HG03139 (cell line): ENCODE measurements at regions not wholly inside any gene's neighbourhood (a gene's known extent, or its start where the extent isn't known, plus 50 kb on each side); places are given as distances from the start of the nearest gene placed in this dataset.
"Not testable (repeated sequence)": the region's sequence is repeated elsewhere in the genome, so short reads cannot be mapped to it uniquely, and the experiment has no call there.

Experiments used
- ATAC-seq: cut with Tn5 transposase; IDR thresholded peaks from one replicate; pipeline ENCODE4 v1.9.1; 2021; ENCODE audit not compliant: unreplicated experiment

DNA sequence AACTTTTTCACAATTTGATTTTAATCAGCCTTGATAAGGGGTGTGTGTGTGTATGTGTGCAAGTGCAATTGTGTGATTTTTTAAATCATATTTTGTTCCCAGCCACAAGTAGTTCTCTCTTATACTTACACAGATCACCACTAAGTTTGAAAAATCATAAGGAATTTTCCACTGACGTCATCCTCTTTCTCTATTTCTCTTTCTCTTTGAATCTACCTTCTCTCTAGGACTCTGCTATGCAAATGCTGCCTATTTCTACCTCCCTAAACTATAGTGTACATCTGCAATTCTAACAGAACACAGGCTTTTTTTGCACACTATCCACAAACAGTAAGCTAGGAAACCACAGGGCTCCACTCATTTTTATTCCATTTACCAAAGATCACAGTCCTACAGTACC is 254.6 kb upstream of the CYLC2 start:
- no peak for ATAC-seq

DNA sequence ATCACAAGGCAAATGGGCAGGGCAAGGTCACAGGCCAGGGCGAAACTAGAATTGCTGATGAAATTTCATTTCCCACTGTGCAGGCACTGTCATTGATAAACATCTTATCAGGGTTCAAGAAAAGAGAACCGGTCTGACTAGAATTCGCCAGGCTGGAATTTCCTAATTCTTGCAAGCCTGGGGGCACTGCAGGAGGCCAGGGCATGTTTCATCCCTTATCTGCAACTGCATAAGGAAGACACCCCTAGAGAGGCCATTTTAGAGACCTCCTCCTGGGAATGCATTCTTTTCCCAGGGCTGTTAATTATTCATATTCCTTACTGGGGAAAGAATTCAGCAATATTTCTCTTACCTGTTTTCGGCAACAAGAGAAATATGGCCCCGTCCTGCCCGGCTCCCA is 266.2 kb upstream of the CYLC2 start:
- no peak for ATAC-seq

DNA sequence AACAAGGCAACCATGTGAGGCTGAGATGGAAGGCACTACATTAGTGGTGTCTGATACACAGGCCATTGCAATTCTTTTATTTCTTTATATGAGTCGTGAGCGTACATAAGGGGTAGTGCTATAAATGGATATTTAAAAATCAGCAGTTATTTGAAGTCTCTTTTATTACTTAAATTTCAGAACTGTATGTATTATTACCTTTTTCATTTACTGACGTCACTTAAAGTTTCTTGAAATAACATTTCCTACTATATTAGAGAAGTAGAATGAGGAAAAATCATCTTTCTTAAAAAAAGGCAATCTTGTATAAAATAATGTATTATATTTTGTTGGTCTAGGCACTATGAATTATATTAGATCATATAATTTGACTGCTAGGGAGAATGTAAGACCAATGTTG is 280.9 kb upstream of the CYLC2 start:
- no peak for ATAC-seq

DNA sequence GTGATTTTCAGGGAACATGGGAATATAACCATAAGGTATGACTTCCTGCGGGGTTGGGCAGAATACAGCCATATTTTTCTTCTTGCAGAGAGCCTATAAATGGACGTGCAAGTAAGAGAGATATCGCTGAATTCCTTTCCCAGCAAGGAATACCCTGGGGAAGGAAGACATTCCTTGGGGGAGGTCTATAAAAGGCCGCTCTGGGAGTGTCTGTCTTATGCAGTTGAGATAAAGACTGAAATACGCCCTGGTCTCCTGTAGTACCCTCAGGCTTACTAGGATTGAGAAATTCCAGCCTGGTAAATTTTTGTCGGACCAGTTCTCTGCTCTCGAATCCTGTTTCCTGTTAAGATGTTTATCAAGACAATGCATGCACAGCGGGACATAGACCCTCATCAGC is 282.2 kb upstream of the CYLC2 start:
- not testable (repeated sequence) for ATAC-seq

DNA sequence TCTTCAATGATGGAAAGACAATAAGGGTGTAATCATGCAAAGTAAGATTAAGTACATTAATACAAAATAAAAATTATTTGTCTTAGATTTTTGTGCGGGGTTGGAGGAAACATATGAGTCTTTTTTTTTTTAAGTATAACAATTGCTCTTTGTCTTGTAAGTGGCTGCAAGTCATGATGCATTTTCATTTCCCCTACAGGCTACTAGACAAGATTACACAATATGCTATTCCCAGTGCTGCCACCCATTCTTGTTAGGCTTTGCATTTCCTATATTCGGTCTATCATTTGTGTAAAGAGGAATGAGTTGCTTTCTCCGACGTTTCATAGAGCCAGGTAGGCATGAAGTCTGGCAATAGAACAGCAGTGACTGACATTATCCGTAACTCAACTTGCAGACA is 294.2 kb upstream of the CYLC2 start:
- ATAC-seq: no peak

DNA sequence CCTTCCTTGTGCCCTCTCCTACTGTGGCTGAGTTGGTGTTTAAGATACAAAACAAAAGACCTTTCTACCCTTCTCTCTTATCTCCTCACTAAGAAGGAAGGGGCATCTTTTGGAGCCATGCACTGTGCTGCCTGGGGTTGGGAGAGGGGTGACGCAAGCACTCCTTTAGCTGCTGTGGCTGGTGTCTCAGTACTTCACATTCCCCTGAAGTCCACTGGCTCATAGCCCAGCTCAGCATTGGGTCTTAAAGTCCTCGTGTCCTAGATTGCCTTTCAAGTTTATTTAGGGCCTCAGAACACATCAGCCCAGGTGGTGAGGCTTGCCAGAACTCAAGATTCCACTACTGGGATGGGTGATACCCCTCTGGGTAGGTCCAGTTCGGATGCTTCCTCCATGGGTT is 325.9 kb upstream of the CYLC2 start:
- no peak for ATAC-seq

DNA sequence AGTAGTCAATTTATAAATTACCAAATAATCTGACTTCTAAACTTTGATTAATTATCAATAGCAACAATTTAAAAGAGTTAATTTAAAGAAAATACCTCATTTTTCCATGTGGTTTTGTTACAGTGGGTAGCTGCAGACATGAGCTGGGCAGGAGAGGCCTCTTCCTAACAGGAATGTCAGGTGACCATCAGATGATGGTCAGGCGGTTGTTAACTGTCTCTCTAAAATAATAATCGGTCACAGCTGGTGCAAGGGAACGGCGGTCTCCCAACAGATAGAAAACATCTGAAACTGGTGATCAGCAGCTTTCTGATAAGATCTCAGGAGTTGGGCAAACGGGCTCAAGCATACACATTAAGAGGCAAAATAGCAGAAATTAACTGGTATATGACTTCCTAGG is 342.7 kb upstream of the CYLC2 start:
- ATAC-seq: no peak

DNA sequence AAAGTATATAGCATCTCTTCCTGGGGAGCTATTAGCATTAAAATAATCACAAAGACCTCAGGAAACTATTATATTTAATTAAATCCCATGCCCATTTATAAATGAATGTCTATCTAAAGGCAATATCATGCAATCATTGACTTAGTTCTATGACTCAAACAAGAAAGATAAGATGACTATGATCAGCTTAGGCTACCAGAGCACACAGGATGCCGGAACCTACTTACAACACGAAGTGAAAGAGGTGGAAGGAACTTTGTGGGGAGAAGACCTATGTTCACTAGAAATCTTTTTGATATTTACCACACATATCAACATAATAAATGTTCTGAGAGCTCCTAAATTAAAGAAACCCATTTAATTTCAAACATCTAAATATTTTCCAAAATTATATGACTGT is 344.2 kb upstream of the CYLC2 start:
- ATAC-seq: no peak

DNA sequence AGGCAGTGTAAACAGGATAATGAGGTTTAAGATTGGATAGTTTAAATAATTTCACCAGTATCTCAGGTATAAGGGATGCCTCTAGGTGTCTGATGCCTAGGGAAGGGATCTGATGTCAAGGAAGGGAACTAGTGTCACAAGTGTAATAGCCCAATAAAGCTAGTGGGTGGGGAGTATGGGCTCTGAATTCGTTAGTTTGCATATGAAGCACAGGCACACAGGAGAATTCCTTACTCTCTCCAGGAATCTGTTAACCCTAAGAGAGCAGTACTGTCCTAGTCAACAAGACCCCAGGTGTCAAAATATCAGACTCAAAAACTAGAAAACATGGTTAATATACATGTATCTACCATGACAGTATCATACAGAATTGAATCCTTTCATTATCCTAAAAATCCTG is 352.5 kb upstream of the CYLC2 start:
- no peak for ATAC-seq

DNA sequence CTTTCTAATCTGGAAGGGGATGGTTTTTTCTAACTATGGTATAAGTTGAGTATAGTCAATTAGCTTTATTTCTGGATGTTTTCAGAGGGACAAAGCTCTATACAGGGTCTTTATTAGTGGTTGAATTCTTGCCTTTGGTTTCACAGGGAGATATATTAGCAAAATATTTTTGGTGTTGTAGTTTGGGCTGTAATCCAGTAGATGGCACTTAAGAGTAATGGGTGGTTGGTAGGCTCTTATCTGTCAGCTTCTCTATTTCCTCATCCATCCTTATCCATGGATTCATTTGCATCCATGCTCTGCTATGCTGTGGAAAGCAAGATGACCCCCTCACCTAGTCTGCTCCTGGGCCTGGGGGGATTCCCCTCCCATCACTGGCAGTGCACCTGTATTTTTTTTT is 363.6 kb upstream of the CYLC2 start:
- no peak for ATAC-seq

DNA sequence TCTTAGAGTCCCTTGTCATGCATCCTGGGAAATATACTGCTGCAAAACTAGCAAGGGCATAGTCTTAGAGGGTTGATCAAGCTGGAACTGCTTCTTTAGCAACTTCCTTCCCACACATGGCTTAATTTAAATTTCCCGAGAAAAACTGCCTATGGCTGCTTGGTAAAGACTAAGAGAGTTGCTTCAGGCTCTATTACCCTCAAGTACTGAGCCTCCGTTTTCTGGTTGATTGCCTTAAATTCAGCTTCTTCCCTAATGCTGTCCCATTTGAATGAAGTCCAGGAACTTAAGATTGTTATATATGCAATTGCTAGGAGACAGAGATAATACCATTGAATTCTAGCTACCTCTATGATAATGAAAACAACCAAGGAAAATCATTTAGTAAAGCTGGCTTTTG is 385.7 kb upstream of the CYLC2 start:
- no peak for ATAC-seq

DNA sequence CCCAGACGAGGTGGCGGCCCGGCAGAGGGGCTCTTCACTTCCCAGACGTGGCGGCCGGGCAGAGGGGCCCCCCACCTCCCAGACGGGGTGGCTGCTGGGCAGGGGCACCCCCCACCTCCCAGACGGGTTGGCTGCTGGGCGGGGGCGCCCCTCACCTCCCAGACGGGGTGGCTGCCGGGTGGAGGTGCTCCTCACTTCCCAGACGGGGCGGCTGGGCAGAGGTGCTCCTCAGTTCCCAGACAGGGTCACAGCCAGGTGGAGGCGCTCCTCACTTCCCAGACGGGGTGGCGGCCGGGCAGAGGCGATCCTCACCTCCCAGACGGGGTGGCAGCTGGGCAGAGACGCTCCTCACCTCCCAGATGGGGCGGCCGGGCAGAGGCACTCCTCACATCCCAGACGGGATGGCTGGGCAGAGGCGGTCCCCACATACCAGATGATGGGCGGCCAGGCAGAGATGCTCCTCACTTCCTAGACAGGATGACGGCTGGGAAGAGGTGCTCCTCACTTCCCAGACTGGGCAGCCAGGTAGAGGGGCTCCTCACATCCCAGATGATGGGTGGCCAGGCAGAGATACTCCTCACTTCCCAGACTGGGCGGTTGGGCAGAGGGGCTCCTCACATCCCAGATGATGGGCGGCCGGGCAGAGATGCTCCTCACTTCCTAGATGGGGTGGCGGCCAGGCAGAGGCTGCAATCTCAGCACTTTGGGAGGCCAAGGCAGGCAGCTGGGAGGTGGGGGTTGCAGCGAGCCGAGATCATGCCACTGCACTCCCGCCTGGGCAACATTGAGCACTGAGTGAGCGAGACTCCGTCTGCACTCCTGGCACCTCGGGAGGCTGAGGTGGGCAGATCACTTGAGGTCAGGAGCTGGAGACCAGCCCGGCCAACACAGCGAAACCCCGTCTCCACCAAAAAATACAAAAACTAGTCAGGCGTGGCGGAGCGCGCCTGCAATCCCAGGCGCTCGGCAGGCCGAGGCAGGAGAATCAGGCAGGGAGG is 391.6 kb upstream of the CYLC2 start:
- not testable (repeated sequence) for ATAC-seq

DNA sequence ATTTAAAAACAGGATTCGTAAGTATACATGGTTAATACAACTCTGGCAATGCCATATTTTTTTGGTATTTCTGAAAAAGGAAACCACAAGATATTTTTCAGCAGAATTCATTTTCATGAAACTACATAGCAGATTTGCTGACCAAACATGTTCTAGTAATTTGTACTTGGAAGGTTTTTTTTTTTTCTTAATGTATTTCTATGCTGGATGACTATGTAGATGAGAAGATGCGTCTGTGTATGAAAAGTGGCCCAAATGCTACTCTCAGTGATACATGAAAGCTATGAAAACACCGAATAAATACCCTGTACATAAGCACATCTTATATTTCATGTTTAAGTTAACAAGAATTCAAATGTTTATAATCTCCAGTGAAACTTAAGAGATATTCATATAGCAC is 400.9 kb upstream of the CYLC2 start:
- no peak for ATAC-seq

DNA sequence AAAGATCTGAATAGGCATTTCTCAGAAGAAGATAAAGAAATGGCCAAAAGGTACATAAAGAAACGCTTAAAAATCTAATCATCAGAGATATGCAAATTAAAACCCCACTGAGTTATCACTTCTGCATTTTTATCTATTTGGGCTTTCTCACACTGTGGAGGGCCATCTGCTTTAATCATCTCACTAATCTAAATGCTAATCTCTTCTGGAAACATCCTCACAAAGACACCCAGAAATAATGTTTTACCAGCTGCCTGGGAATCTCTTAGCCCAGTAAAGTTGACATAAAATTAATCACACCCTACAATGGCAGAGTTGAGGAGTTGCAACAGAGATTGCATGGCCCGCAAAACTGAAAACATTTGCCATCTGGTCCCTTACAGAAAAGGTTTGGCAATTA is 407.9 kb upstream of the CYLC2 start:
- no peak for ATAC-seq

DNA sequence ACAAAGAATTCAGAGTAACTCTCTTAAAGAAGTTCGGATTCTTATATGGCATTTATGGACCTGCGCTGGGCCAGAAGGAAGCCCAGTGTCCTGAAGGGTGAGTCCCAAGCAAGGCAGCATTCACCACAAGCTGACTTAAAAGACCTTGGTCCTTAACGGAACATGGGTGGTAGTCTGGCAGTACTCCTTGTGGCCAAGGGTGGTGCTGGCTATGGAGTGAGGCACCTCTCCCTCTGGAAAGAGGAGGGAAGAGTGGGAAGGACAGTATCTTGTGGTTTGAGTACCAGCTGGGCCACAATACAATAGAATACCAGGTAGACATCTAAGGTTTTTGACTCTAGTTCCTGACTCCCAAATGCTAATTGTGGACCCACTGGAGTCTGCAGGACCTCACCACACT is 425.7 kb upstream of the CYLC2 start:
- ATAC-seq: no peak

DNA sequence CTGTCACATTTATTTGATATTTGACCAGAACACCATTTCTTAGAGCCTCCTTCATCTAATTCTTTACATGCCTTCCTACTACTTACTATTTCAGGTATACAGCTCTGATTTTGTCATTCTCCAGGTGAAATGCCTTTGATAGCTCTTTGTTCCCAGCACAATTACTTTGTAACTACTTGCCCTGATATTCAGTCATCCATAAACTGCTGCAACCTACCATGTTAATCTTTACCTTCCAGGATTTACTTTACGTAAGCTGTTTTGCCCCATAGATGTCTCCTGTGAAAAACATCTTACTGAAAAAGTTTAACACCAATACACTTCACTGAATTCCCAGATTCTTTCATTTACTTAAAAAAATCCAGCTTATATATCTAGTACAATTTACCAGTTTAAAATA is 443.8 kb upstream of the CYLC2 start:
- no peak for ATAC-seq

DNA sequence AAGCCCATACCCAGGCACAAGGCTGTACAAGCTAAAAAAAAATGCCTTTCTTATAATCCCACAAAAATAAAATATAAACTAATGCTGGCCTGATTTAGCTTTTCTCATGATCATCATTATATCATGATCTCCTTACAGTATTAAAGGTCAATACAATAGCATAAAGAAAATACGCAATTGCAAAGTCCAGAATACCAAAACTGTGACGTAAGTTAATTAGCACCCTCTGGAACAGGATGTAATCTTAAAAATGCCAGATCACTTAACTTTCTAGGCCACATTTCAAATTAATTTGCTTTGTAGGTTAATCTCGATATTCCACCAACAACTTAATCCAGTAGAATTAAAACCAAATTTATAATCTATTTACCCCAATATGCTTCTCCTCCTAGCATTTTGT is 444.2 kb upstream of the CYLC2 start:
- no peak for ATAC-seq

DNA sequence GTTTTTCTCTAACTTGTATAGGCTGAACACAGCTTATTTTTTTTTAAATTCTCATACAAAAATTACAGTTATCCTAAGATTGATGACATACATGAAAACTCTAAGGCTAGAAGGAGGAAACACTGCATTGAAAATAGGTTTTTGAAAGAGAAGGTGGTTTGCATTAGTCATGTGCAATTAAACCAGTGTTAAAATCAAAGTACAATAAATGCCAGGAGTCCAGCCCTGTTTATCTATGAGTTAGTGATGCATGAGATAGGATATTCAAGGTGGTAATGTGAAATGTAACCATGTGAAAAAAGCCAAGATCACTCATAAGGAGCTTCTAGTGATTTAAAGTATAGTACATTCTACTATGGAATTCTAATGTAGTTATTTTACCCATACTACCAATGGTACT is 444.9 kb upstream of the CYLC2 start:
- no peak for ATAC-seq

DNA sequence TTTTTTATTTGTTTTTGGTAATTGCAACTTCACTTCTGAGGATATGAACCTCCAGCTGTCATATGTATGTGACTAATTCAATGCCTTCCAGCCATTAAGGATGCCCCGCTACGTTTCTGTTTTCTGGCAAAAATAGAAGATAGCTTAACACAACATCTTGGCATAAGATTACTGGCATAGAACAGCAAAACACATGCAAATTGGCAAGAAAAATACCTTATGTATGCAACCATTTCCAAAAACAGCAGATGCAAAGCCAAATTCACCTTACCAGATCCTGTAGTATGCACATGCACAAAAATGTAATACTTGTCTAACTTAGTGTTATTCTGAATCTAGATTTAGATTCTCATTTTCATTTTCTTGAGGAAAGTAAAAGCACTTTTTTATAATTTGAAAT is 461.1 kb upstream of the CYLC2 start:
- ATAC-seq: no peak

DNA sequence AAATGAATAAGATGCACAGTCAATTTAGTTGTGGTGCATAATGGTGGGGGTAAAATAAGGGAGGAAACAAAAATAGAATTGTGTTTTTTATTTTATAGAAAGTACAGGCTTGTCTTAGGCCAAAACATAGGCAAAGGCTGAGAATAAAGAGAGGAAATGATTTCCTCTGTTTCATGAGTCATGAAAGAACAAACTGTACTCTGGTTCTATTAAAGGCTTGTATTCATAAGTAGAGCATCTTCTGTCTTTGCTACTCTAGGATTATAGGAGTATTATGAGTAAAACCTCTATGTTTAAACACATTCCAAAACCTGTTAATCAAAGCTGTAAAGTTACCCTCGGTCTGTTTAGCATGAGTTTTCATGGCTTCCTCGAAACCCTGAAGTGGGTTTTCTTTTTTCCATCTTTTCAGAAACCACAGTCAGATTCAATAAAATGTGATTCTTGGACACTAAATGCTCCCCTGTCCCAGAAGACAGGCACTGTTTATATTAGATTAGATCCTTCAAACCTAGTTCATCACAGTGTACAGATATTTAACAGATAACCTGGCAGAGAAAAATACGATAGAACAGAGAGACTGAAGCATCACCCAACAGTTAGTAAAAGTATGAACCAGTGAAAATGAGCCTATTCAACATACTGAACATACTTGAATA is 473.9 kb upstream of the CYLC2 start:
- no peak for ATAC-seq

DNA sequence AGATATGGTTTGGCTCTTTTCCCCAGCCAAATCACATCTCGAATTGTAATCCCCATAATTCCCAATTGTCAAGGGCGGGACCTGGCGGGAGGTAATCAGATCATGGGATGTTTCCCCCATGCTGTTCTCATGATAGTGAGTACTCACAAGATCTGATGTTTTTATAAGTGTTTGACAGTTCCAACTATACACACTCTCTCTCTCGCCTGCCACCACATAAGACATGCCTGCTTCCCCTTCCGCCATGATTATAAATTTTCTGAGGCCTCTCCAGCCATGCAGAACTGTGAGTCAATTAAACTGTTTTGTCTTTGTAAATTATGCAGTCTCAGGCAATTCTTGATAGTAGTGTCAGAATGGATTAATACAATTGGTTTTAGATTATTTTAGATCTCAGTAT is 475.7 kb upstream of the CYLC2 start:
- no peak for ATAC-seq

DNA sequence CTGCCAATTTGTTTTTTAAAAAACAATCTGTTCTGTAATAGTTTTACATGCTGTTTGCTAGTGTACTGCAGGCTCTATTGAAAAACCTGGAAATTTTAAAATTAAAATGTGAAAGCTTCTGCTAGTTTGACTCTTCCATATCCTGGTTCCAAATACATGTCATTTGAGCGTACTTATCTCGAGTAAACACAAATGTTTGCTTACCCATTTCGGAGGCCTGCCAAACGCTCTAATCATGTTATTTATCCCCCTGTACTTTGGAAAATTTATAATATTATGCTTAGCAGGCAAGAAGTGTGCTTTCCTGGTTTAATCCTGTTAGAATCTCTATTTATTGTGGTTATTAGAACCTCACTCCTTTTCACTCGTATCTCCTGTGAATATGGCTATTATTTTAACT is 476.8 kb upstream of the CYLC2 start:
- no peak for ATAC-seq

DNA sequence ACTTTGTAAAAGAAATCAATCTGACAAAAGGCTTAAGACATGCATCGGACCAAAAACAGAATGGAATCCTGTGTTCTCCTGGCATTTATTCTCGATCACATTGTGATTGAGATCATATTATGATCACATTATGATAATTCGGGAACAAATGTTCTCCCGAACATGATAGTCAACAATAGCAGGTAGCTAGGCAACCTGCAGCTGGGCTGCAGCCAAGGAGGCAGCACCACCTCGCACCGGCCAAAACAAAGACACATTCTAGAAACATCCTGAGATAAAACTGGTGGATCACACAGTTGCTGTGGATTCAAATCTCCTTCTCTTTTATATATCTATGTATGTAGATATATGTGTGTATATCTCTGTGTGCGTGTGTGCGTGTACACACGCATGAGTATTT is 480.6 kb upstream of the CYLC2 start:
- ATAC-seq: no peak
